Kidney tubule cell (primary cell): ENCODE measurements at regions not wholly inside any gene's neighbourhood (a gene's known extent, or its start where the extent isn't known, plus 50 kb on each side); places are given as distances from the start of the nearest gene placed in this dataset.

Experiments used
- DNase-seq: peaks from one replicate; pipeline ENCODE4 v3.0.0-alpha.2; 2018; ENCODE audit warnings: low spot score

GRCh38 chr6:163655217-163656121 lies 241.0 kb downstream of the QKI start:
- no peak for DNase-seq

- DNase-seq = no peak
Measured at GRCh38 chr6:163651915-163652668, 237.6 kb downstream of the QKI start.

- DNase-seq = no peak
Measured at GRCh38 chr6:163651426-163651825, 236.9 kb downstream of the QKI start.

- no peak for DNase-seq
Measured at GRCh38 chr6:163648868-163649267, 234.3 kb downstream of the QKI start.

GRCh38 chr6:163647624-163648023 lies 233.1 kb downstream of the QKI start:
- no peak for DNase-seq

GRCh38 chr6:163646866-163647265 lies 232.3 kb downstream of the QKI start:
- no peak for DNase-seq

- DNase-seq = peak; percentile 80
Measured at GRCh38 chr6:163646133-163646532, 231.6 kb downstream of the QKI start.

- DNase-seq = peak; percentile 69
Measured at GRCh38 chr6:163645560-163645959, 231.0 kb downstream of the QKI start.

GRCh38 chr6:163643866-163644265 lies 229.3 kb downstream of the QKI start:
- no peak for DNase-seq

GRCh38 chr6:163641706-163642105 lies 227.2 kb downstream of the QKI start:
- no peak for DNase-seq

GRCh38 chr6:163640641-163641040 lies 226.1 kb downstream of the QKI start:
- no peak for DNase-seq

- DNase-seq = no peak
Measured at GRCh38 chr6:163637524-163637923, 223.0 kb downstream of the QKI start.

- no peak for DNase-seq
Measured at GRCh38 chr6:163635731-163636364, 221.3 kb downstream of the QKI start.

GRCh38 chr6:163635315-163635714 lies 220.8 kb downstream of the QKI start:
- DNase-seq = no peak

GRCh38 chr6:163634211-163635171 lies 220.0 kb downstream of the QKI start:
- no peak for DNase-seq

GRCh38 chr6:163630991-163631390 lies 216.5 kb downstream of the QKI start:
- DNase-seq = no peak

GRCh38 chr6:163630572-163630971 lies 216.1 kb downstream of the QKI start:
- no peak for DNase-seq

- DNase-seq = no peak
Measured at GRCh38 chr6:163630096-163630495, 215.6 kb downstream of the QKI start.
